Neural cell (in vitro differentiated cells): ENCODE measurements at regions not wholly inside any gene's neighbourhood (a gene's known extent, or its start where the extent isn't known, plus 50 kb on each side); places are given as distances from the start of the nearest gene placed in this dataset.

Source experiments
- CTCF ChIP-seq: fragments of 450-650 bp; IDR thresholded peaks from 2 replicates; pipeline ENCODE4 v1.5.1; 2014; ENCODE audit warnings: antibody characterized with exemption, mild to moderate bottlenecking, moderate library complexity; ENCODE audit not compliant: poor library complexity, severe bottlenecking
- EP300 ChIP-seq: fragments of 450-650 bp; conservative IDR thresholded peaks from 2 replicates; pipeline ENCODE4 v1.6.1; 2014; ENCODE audit warnings: antibody characterized with exemption, mild to moderate bottlenecking, moderate library complexity; ENCODE audit not compliant: poor library complexity, severe bottlenecking
- EZH2 ChIP-seq: fragments of 200-600, 300-800 bp; shearing (Covaris generic), sonication (generic); IDR thresholded peaks from 2 replicates; pipeline ENCODE4 v1.6.1; 2014; ENCODE audit warnings: antibody characterized with exemption, low read length, borderline replicate concordance, mild to moderate bottlenecking; ENCODE audit not compliant: insufficient read depth, poor library complexity, severe bottlenecking
- MXI1 ChIP-seq: fragments of 450-650 bp; conservative IDR thresholded peaks from 2 replicates; pipeline ENCODE4 v1.6.1; 2014; ENCODE audit warnings: antibody characterized with exemption, mild to moderate bottlenecking; ENCODE audit not compliant: poor library complexity, severe bottlenecking
- POLR2AphosphoS5 ChIP-seq: IDR thresholded peaks from 2 replicates; pipeline ENCODE4 v1.6.1; 2012
- RAD21 ChIP-seq: fragments of 450-650 bp; conservative IDR thresholded peaks from 2 replicates; pipeline ENCODE4 v1.6.1; 2014; ENCODE audit warnings: antibody characterized with exemption, mild to moderate bottlenecking, moderate library complexity
- SMC3 ChIP-seq: fragments of 450-650 bp; conservative IDR thresholded peaks from 2 replicates; pipeline ENCODE4 v1.6.1; 2014; ENCODE audit warnings: antibody characterized with exemption, mild to moderate bottlenecking, moderate library complexity; ENCODE audit not compliant: poor library complexity
- TAF1 ChIP-seq: IDR thresholded peaks from 2 replicates; pipeline ENCODE4 v1.6.1; 2012; ENCODE audit warnings: low read depth
- TF ChIP-seq, protein P1 (sequence below): IDR thresholded peaks from 2 replicates; pipeline ENCODE4 v1.6.1; 2012; ENCODE audit warnings: borderline replicate concordance

DNA sequence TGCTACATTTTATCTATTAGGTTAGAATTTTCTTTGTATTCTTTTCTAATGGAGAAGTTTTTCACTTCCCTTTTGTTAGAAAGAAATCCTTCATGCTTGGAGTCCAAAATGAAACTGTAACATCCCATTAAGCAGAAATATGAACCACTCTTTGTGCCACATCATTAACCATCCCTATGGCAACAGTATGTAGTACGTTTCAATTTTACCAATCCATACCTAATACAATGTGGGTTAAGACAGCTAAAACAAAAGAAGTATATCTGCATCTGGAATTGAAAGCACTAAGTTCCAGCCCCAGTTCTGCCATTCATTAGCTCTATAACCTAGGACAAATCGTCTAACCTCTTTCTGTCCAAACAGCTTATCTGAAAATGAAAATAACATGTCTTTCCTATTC is 409.2 kb upstream of the SPHKAP start:
- no peak for TF ChIP-seq TAF1
- no peak for TF ChIP-seq CTCF
- TF ChIP-seq RAD21: no peak
- TF ChIP-seq POLR2AphosphoS5: no peak
- no peak for TF ChIP-seq EP300
- TF ChIP-seq EZH2: no peak
- TF ChIP-seq, protein P1, sequence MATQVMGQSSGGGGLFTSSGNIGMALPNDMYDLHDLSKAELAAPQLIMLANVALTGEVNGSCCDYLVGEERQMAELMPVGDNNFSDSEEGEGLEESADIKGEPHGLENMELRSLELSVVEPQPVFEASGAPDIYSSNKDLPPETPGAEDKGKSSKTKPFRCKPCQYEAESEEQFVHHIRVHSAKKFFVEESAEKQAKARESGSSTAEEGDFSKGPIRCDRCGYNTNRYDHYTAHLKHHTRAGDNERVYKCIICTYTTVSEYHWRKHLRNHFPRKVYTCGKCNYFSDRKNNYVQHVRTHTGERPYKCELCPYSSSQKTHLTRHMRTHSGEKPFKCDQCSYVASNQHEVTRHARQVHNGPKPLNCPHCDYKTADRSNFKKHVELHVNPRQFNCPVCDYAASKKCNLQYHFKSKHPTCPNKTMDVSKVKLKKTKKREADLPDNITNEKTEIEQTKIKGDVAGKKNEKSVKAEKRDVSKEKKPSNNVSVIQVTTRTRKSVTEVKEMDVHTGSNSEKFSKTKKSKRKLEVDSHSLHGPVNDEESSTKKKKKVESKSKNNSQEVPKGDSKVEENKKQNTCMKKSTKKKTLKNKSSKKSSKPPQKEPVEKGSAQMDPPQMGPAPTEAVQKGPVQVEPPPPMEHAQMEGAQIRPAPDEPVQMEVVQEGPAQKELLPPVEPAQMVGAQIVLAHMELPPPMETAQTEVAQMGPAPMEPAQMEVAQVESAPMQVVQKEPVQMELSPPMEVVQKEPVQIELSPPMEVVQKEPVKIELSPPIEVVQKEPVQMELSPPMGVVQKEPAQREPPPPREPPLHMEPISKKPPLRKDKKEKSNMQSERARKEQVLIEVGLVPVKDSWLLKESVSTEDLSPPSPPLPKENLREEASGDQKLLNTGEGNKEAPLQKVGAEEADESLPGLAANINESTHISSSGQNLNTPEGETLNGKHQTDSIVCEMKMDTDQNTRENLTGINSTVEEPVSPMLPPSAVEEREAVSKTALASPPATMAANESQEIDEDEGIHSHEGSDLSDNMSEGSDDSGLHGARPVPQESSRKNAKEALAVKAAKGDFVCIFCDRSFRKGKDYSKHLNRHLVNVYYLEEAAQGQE: no peak
- no peak for TF ChIP-seq SMC3
- TF ChIP-seq MXI1: no peak
